ENCODE measurements at regions not wholly inside any gene's neighbourhood (a gene's known extent, or its start where the extent isn't known, plus 50 kb on each side); places are given as distances from the start of the nearest gene placed in this dataset.

GRCh38 chr14:36014236-36014635 lies 162.3 kb downstream of the PTCSC3 start:
- TF ChIP-seq CTCF (IDR thresholded peaks at IDR 0.05) (no peak), ZFX (IDR thresholded peaks at IDR 0.05; ENCODE audit: borderline replicate concordance) (no peak)

All from 22Rv1 (cell line).